Endodermal cell (in vitro differentiated cells): ENCODE measurements at regions not wholly inside any gene's neighbourhood (a gene's known extent, or its start where the extent isn't known, plus 50 kb on each side); places are given as distances from the start of the nearest gene placed in this dataset.

Source experiments
- DNase-seq: peaks from one replicate; pipeline ENCODE4 v3.0.0-alpha.2; 2017
- H3K27ac ChIP-seq: 2 replicates; pipeline ENCODE4 v1.5.1; 2013; ENCODE audit warnings: mild to moderate bottlenecking, low read depth, low read length, moderate library complexity
- H3K27me3 ChIP-seq: 2 replicates; pipeline ENCODE4 v1.6.1; 2013; ENCODE audit warnings: mild to moderate bottlenecking, low read length, moderate library complexity; ENCODE audit not compliant: insufficient read depth, control insufficient read depth, poor library complexity, severe bottlenecking
- H3K36me3 ChIP-seq: 2 replicates; pipeline ENCODE4 v1.7.0; 2013; ENCODE audit warnings: mild to moderate bottlenecking, low read length, moderate library complexity; ENCODE audit not compliant: control insufficient read depth, insufficient read depth
- H3K4me1 ChIP-seq: one replicate; pipeline ENCODE4 v1.7.0; 2013; ENCODE audit warnings: low read length; ENCODE audit not compliant: control insufficient read depth, insufficient read depth
- H3K4me3 ChIP-seq: 2 replicates; pipeline ENCODE4 v1.5.1; 2013; ENCODE audit warnings: mild to moderate bottlenecking, low read length, moderate library complexity
- H3K9ac ChIP-seq: 2 replicates; pipeline ENCODE4 v1.6.1; 2013; ENCODE audit warnings: mild to moderate bottlenecking, low read length, moderate library complexity; ENCODE audit not compliant: poor library complexity, severe bottlenecking; ENCODE audit errors: extremely low read depth
- H3K9me3 ChIP-seq: 2 replicates; pipeline ENCODE4 v1.6.1; 2013; ENCODE audit warnings: mild to moderate bottlenecking, low read length, moderate library complexity; ENCODE audit not compliant: control insufficient read depth
- H3K27ac Mint-ChIP-seq: 2 replicates; pipeline ENCODE4 v1.8.0; 2020; ENCODE audit warnings: mixed read lengths
- H3K27me3 Mint-ChIP-seq: 2 replicates; pipeline ENCODE4 v1.8.0; 2021; ENCODE audit warnings: mild to moderate bottlenecking, mixed read lengths; ENCODE audit not compliant: insufficient read depth
- H3K36me3 Mint-ChIP-seq: 2 replicates; pipeline ENCODE4 v1.8.0; 2020; ENCODE audit warnings: low read depth, mixed read lengths
- H3K4me1 Mint-ChIP-seq: 2 replicates; pipeline ENCODE4 v1.8.0; 2020; ENCODE audit warnings: mixed read lengths
- H3K4me3 Mint-ChIP-seq: 2 replicates; pipeline ENCODE4 v1.8.0; 2020; ENCODE audit warnings: mild to moderate bottlenecking, moderate library complexity, mixed read lengths
- H3K9me3 Mint-ChIP-seq: 2 replicates; pipeline ENCODE4 v1.8.0; 2020; ENCODE audit warnings: mild to moderate bottlenecking, mixed read lengths
- CTCF ChIP-seq: fragments of 200-600 bp; sonication (generic); conservative IDR thresholded peaks from 2 replicates; pipeline ENCODE4 v1.5.0; 2021; ENCODE audit warnings: antibody characterized with exemption, mild to moderate bottlenecking
- WGBS, 2 experiments: methylation state at CpG; one replicate each; pipeline versions ENCODE4 v1.1.5 to v1.1.7; 2013; ENCODE audit warnings: missing lambda C conversion rate in 2 of 2, mixed read lengths in 1 of 2; ENCODE audit not compliant: insufficient coverage in 1 of 2, insufficient read length in 1 of 2; 5-methylcytosine and 5-hydroxymethylcytosine counted together

GRCh38 chr6:126738146-126738545 is 380.3 kb upstream of the RSPO3 start:
- Histone ChIP-seq H3K4me3 (no peak overlapping the region), H3K27ac (no peak overlapping the region), H3K9ac (no peak overlapping the region), H3K36me3 (no peaks in the 10 kb centered on the region), H3K4me1 (peaks cover 7% of the 10 kb centered on the region), H3K9me3 (no peaks in the 10 kb centered on the region), H3K27me3 (no peaks in the 10 kb centered on the region)
- no peaks in the 10 kb centered on the region for H3K27me3 Mint-ChIP-seq
- WGBS, 2 experiments = 85% methylated on average over 1 of the region's 1 CpG; no CpG with 5 or more reads in 1 of the 2 experiments
- H3K4me3 Mint-ChIP-seq = no peak overlapping the region
- H3K9me3 Mint-ChIP-seq = no peaks in the 10 kb centered on the region
- no peak for DNase-seq
- peaks cover 18% of the 10 kb centered on the region for H3K4me1 Mint-ChIP-seq
- no peak overlapping the region for H3K27ac Mint-ChIP-seq
- no peak for TF ChIP-seq CTCF
- no peaks in the 10 kb centered on the region for H3K36me3 Mint-ChIP-seq

- H3K9ac ChIP-seq = no peak overlapping the region
- Mint-ChIP-seq H3K4me3 (no peak overlapping the region), H3K27ac (no peak overlapping the region), H3K27me3 (no peaks in the 10 kb centered on the region), H3K9me3 (no peaks in the 10 kb centered on the region), H3K4me1 (peaks cover 18% of the 10 kb centered on the region), H3K36me3 (no peaks in the 10 kb centered on the region)
- H3K27me3 ChIP-seq = no peaks in the 10 kb centered on the region
- 100% methylated on average over 1 of the region's 1 CpG; no CpG with 5 or more reads in 1 of the 2 experiments for WGBS, 2 experiments
- no peak overlapping the region for H3K27ac ChIP-seq
- DNase-seq = no peak
- no peak overlapping the region for H3K4me3 ChIP-seq
- no peaks in the 10 kb centered on the region for H3K36me3 ChIP-seq
- H3K9me3 ChIP-seq = no peaks in the 10 kb centered on the region
- H3K4me1 ChIP-seq = peaks cover 7% of the 10 kb centered on the region
- no peak for TF ChIP-seq CTCF
Measured at GRCh38 chr6:126738641-126739040, 379.8 kb upstream of the RSPO3 start.

DNA sequence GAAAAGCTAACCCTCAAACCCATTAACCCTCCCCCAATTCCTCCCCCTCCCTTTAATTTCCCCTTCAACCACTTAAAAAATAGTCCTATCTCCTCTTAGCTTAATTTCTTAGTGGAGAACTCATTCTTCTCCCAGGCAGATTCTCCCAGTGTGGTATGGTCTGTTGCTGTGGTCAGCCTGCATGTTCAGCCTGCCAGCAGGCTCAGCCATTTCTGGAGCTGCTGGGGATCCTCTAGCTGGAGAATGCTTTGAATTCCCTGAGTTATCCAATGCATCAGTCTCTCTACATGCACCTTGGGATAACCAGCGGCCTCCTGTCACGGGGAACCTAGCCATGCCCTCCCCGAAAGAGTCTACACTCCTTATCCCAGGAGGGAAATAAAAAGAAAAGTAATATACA is 375.4 kb upstream of the RSPO3 start:
- Mint-ChIP-seq H3K4me1 (no peaks in the 10 kb centered on the region), H3K9me3 (peaks cover 22% of the 10 kb centered on the region), H3K36me3 (no peaks in the 10 kb centered on the region), H3K27ac (no peak overlapping the region), H3K27me3 (no peaks in the 10 kb centered on the region), H3K4me3 (no peak overlapping the region)
- WGBS, 2 experiments = 92% methylated on average over 3 of the region's 3 CpGs; no CpG with 5 or more reads in 1 of the 2 experiments
- Histone ChIP-seq H3K9ac (no peak overlapping the region), H3K4me1 (no peaks in the 10 kb centered on the region), H3K9me3 (peaks cover 22% of the 10 kb centered on the region), H3K4me3 (no peak overlapping the region), H3K27ac (no peak overlapping the region), H3K27me3 (no peaks in the 10 kb centered on the region), H3K36me3 (no peaks in the 10 kb centered on the region)
- no peak for DNase-seq
- no peak for TF ChIP-seq CTCF
